NT2/D1 (cell line): ENCODE measurements at regions not wholly inside any gene's neighbourhood (a gene's known extent, or its start where the extent isn't known, plus 50 kb on each side); places are given as distances from the start of the nearest gene placed in this dataset.

Experiments used
- SUZ12 ChIP-seq: IDR thresholded peaks from 2 replicates; pipeline ENCODE4 v1.6.1; 2011; ENCODE audit not compliant: insufficient read length, insufficient read depth; ENCODE audit errors: extremely low read depth
- YY1 ChIP-seq: IDR thresholded peaks from 2 replicates; pipeline ENCODE4 v1.6.1; 2011; ENCODE audit not compliant: insufficient read length, insufficient read depth
- ZNF274 ChIP-seq: IDR thresholded peaks from 2 replicates; pipeline ENCODE4 v1.6.1; 2011; ENCODE audit warnings: mild to moderate bottlenecking, low read depth, low read length

DNA sequence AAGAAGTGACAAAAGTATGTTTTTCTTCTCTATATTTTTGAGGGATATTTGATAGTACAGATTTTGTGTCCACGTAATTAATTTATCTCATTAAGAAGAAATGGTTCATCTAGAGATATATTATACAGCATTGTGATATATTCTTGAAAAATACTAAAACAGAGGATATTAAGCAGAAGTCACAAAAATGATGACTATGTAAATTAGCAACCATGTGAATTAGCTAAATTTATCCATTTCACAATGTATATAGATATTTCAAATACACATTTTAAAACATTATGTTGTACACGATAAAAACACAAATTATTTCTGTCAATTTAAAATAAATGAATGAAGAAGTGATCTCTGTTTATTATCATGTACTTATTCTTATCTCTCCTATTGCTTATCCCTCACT, 989.5 kb downstream of the TUSC7 start:
- TF ChIP-seq YY1, result no peak
- no peak for TF ChIP-seq SUZ12
- no peak for TF ChIP-seq ZNF274
